ENCODE measurements at regions not wholly inside any gene's neighbourhood (a gene's known extent, or its start where the extent isn't known, plus 50 kb on each side); places are given as distances from the start of the nearest gene placed in this dataset.
"Not testable (repeated sequence)": the region's sequence is repeated elsewhere in the genome, so short reads cannot be mapped to it uniquely, and the experiment has no call there.

DNA sequence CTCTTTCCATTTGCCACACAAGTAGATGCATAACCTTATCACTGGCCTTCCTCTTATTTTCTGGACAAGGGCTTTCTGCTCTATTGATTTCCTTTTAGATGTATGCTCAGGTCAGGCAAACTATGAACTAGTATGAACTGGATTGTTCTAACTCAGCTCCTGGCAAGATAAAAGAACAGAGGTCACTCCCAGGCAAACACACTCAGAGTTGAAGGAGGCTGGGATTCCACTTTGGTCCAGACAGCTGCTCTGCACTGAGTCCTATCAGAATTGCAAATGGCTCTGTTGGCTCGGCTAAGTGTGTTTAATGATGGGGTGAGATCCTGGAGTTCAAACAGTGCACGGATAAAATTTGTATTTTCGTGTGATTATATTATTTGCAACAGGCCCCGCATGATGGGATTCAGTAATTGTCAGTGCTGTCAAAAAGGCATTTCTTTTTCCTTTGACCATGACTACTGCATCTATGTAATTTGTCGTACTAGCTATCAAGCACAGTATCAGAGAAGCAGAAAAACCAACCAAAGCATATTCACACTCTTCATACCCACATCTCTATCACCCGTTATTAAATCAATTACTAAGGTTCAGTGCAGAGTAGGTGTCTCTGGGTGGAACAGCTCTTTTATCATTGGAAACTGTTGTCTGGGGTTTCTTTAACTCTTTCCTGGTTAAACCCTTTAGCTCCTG, 288.1 kb upstream of the PRKCQ start:
- DNase-seq: no peak

DNA sequence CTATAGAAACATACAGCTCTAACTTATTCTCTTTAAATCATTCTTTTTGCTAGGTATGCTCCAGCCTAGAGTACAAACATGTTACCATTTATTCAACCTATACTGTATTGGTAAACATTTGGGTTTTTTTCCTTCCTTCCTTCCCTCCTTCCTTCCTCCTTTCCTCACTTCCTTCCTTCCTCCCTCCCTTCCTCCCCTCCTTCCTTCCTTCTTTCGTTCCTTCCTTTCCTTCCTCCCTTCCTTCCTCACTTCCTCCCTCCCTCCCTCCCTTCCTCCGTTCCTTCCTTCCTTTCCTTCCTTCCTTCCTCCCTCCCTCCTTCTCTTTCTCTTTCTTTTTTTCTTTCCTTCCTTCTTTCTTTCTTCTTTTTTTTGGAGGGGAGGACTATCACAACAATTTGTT, 286.7 kb upstream of the PRKCQ start:
- DNase-seq: no peak

DNA sequence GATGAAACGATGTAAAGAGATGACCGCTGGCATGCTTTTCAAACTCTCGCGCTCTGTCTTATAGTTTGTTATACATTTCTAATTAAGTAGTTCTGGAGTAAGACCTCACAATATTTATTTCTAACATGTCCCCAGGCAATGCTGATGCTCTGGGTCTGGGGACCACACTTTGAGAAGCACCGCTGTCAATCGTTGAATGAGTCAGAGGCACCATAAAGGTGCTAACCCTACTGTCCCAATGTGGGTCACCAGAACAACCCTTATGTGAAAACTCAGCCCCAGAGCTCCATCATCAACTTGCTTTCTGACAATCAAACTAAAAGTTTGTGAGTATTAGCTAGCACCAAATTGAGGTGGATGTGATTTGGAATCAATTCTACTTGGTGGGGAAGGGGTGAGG, 284.1 kb upstream of the PRKCQ start:
- DNase-seq: no peak

DNA sequence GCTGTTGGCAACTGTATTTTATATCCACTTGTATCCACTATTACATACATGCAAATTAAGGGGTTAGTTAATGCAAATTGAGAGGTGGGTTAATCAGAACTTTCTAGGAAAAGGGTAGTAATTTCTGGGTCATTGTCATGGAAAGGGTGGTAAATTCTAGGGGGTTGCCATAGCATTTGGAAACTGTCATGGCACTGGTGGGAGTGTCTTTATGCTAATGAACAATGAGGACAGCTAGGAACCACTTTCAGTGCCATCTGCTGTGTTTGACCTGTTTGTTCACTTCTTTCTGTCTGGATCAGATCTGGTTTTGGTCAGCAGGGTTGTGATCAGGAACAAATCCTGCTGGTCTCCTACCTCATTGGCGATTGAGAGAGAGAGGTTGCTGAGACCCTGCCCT, 283.3 kb upstream of the PRKCQ start:
- no peak for DNase-seq

DNA sequence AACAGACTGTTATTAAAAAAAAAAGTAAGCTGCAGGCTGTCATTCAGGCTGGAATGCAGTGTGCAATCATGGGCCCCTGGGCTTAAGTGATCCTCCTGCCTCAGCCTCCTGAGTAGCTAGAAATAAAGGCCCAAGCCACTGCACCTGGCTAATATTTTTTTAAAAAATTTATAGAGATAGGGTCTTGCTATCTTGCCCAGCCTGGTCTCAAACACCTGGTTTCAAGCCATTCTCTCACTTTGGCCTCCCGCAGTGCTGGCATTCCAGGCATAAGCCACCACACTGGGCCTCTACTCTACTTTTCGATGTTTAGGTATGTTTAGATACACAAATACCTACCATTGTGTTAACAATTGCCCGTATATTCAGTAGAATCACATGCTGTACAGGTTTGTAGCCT, 270.4 kb upstream of the PRKCQ start:
- DNase-seq: no peak

DNA sequence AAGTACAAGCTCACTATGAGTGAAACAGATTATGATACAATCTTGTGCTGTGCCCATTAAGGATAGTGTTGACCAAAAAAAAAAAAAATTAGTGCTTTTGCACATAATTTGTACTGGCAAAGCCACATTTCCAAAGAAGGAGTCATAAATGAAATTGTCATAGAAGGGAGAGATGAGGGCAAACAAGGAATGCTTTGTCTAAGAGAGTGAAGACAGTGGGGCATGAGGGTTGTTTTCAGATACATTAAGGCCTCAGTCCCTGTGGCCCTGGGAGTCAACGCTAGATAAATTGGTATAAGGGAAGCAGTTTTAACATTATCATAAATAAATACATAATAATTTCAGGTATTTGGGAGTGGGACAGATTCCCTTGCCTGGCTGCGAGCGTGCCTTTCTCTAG, 267.5 kb upstream of the PRKCQ start:
- no peak for DNase-seq

DNA sequence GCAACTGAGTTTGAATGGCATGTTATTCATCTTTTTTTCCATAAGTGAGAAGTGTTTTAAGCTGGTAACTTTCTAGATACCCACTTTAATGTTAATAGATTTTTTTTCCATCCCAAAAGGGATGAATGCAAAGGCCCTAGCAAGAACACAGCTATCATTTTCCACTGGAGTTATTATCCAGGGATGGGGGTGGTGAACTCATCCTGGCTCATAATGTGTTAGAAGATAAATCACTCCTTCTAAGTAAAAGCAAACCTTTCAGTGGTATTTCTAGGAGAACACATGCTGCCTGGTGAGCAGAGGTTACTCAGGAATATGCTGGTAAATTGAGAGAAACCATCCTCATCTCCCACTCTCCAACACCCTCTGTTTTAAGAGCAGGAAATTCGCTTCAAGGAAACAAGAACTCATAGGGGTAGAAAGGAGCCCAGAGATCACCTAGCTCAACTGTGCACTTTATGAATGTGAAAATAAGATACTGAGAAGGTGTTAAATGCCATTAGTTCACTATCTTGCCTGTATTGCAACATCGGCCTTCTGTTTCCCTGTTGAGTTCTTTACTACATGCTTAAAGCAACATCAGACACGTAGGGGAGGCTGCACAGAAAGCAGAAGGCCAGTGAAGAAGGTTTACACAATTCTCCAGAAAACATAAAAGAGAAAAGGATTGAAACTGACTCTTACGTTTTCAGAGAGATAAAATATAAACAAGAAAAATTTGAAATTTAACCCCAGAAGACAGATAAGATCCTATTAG, 264.0 kb upstream of the PRKCQ start:
- DNase-seq: no peak

DNA sequence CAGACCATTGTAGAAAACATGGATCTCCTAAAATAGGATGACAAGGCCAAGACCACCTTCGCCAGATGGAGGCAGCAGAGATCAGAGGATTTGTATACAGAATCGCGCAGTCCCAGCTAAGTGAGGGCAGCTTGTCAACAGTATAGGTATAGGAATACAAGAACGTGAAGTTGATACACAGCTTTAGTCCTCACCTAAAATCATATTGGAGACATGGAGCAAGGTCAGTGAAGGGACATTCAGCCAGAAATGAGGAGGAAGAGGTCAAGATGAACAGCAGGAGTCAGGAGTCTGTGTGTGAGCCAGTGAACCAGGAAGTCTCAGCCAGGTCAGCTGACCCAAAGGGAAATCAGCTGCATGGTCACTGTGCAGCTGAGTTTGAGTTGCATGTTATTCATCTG, 263.4 kb upstream of the PRKCQ start:
- DNase-seq: no peak

DNA sequence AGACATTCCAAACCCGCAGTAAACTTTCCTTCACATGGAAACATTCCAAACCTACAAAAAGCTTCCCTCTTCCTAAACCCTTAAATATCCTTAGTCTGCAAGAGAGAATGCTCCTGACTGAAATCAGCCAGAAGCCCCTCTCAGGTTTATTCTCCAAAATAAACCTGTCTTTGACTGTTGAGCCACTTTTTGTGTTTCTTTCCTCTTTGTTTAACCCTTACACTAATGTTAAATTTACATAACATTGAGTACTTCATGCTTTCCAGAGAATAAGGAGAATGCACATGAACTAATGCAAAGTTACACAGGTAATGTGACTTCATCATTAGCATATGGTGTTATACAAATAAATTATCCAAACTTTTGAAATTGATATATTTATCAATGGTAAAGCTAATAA, 262.6 kb upstream of the PRKCQ start:
- DNase-seq: no peak

DNA sequence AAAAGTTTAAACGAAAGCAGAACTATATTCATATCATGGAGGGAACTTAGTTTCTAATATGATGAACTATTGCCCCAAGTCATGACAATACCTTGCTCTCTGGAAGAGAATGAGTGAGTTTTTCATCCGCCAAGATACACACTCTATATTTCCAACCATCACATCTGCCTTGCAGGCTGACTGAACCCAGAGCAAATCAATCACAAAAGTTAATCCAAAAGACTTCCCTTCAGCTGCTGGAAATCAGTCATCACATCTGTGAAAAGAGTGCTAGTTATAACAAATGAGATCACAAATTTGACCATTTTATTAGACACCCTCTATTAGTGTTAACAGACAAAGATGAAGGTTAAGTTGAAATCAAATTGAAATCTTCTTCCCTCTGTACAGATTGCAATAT, 261.7 kb upstream of the PRKCQ start:
- DNase-seq: no peak

DNA sequence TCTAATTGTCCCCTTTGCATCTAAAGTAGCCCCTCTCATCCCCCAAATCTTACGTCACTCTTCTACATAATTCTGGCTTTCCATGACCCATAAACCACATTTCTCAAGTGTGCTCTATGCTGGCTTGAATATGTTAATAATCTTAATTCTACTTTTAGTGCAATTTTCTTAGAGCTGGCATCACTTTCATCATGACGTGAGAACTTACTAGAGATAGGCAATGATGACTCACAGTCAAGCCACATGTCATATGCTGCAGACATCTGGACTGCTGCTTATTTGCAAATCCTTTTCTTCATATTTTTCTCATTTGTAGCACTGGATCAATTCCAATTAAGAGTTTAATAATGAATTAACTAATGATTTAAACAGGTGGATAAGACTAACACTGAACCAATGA, 260.7 kb upstream of the PRKCQ start:
- no peak for DNase-seq

DNA sequence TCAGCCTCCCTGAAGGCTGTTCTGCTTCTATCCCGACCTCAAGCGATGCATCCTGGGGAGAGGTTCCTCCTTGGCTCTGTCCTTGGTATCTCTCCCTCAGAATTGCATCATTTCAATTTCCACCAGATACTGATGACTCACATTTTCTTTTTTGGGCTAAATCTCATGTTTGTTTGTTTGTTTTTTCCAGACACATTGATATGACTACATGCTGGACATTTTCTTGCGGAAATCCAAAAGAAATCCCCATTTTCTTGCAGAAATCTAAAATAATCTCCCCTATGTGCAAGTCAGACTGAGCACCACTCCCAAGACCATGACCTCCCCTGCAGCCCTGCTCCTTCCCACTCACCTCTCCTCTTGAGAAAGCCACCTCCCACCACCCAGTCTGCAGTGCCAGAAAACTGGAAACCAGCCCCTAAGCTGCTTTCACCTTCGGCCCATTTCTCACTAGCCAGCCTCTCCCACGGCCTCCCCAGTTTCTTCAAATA, 260.2 kb upstream of the PRKCQ start:
- no peak for DNase-seq

DNA sequence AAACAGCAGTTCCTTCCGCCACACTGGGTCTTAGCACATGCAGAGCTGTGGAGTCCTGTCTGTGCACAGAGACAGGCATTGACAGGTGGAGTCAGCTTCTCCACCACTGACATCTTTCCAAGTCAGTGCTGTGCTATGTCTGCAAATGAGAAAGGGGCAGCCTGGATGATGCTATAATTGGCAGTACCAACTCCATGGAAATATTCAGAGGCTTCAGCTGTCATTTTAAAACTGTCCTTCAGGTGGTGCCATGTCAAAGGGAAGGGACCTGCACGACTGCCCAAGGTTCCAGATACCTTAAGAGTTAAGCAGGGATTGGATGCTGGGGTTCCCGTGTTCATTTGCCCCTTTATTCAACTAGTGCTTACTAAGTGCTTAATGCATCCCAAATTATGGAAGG, 258.0 kb upstream of the PRKCQ start:
- no peak for DNase-seq

DNA sequence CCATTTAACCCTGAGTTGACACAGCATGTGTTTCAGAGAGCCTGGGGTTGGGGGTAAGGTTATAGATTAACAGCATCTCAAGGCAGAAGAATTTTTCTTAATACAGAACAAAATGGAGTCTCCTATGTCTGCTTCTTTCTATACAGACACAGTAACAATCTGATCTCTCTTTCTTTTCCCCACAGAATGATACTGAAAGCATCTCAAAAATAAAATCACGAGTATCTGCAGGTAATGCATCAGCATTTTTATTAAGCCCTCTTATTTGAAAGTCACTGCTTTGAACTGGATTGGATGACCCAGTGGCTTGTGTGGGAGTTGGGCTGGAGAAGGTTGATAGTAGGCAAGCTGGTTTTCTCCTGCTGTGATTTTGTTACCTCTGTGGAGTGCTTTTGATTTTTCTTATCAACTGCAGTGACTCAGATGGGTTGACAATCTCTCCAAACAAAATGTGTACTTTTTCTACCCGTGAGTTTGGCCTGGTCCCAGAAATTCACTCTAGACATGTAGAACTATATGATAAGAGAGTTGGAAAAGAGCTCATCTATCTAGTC, 253.5 kb upstream of the PRKCQ start:
- DNase-seq: no peak

DNA sequence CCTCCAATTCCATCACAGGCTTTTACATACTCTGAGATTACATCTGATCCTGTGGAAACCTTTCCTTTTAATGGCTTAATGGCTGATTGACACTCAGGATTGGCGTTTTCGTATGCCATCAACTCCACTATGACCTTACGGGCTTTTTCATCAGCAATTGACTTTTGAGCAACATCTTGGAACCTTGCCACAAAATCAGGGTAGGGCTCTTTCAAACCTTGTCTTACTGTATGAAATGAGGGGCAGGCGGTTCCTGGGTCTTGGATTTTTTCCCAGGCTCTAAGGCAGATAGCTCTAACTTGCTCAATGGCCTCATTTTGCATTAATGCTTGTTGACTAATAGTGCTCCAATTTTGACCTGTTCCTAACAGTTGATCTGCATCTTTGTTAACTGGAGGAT, 250.9 kb upstream of the PRKCQ start:
- DNase-seq: not testable (repeated sequence)

DNA sequence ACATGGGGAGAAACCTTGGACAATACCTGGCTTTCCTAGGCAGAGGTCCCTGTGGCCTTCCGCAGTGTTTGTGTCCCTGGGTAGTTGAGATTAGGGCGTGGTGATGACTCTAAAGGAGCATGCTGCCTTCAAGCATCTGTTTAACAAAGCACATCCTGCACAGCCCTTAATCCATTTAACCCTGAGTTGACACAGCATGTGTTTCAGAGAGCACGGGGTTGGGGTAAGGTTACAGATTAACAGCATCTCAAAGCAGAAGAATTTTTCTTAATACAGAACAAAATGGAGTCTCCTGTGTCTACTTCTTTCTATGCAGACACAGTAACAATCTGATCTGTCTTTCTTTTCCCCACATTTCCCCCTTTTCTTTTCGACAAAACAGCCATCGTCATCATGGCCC, 244.7 kb upstream of the PRKCQ start:
- not testable (repeated sequence) for DNase-seq

DNA sequence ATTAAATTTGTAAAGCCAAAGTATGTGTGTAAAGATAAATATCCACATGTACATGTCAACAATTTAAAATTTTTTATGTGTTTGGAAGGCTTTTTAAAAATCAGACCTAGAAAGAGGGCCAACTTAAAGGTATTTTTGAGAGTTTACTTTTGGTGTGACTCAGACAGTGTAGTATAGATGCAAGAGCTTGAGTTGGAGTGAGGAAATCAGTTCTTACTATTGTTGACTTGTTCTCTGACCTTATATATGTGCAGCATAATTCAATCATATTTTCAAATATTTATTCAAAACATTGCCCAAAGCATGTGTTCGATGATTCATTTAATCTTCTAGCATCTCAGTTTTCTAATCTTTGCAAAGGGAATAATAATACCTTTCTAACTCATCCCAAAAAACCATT, 243.7 kb upstream of the PRKCQ start:
- no peak for DNase-seq

DNA sequence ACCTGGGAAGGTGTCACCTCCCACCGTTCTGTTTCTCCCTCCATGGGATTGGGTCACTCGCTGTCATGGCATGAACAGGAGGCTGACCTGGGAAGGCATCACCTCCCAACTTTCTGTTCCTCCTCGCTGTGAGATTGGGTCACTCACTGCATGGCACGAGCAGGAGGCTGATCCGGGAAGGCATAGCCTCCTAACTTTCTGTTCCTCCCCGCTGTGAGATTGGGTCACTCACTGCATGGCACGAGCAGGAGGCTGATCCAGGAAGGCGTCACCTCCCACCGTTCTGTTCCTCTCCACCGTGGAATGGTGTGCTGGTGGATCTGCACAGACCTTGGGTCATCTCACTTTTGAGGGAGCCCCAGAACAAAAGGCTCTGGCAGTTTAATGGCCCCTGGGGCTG, 239.2 kb upstream of the PRKCQ start:
- no peak for DNase-seq

DNA sequence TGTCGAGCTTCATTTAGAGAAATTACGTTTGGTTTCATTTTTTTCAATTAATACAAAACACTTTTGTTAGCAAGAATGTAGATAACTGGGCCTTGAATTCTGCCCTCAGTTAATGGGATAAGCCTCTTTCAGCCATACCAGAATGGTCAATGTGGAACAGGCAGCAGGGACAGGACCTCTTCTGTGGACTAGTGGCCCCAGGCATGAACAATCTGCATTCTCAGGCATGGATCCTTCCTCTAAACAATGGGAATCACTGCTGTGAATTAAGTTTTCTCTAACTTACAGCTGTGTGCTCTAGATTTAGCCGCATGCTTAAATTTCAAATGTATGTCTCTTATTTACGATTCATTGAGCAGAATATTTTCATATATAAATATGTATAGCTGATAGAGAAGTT, 237.7 kb upstream of the PRKCQ start:
- no peak for DNase-seq

DNA sequence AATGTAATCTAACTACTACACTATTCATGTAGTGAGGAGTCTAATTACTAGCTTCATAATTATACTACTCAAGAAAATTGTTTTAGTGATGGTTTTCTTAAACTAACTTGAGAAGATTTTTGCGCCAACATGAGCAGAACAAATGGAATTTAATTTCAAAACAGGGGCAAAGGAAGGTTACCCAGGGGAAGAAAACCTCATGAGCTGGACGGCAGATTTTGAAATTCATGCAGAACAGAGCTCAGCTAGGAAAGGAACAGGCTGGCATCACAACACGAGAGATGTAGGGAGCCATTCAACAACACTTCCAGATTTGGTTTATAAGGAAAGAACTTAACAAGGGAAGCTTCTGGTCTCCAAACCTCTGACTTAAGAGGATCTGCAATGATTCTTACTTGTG, 235.3 kb upstream of the PRKCQ start:
- no peak for DNase-seq

DNA sequence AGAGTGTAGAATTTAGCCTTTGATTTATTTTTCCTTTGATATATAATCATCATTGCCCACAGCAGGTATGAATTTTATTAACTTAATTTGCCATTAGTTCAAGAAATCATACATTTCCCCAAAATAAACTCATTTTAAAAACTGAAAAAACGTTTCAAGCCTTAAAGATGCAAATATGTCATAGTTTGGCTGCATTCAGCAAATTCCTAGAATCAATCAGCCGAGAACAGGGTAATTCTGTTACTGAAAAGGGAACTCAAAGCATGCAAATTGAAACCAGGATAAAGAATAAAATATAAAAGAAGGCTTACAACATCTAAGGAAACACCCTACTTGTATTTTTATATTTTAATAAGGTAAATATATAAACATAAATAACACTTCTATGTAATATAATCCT, 233.8 kb upstream of the PRKCQ start:
- DNase-seq: no peak

DNA sequence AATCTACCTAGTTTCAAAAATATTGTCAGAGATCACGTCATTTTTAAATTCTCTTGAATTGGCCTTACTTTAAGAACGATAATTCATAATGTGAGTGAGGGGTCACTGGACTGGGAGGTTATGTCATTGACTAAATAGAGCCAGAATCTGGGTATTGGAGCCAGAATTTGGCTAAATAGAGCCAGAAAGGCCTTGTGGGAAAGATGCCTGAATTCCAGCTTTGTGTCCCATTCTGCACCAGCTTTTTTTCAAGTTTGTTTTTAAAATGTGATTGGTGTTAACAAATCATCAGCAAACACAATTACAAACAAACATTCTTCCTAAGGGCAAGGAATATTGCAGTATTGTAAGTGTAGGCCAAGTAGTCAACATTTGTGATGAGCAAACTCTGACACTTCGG, 233.2 kb upstream of the PRKCQ start:
- no peak for DNase-seq

DNA sequence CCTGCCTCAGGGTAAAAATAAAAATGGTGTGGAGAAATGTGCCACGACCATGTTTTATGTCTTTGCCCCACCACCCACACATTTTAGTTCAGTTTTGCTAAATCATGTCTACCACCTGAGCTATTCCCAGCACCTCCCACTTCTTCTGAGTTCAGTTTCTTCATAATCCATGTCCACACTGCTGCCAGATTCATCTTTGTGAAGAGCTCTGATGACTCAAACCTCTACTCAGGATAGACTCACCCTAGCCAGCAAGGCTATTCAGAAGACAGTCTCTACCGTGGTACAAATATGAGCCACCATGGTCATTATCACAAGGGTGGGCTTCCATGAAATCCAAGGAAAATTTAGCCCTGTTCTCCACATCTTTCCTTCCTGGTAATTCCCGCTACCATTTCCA, 231.1 kb upstream of the PRKCQ start:
- no peak for DNase-seq

DNA sequence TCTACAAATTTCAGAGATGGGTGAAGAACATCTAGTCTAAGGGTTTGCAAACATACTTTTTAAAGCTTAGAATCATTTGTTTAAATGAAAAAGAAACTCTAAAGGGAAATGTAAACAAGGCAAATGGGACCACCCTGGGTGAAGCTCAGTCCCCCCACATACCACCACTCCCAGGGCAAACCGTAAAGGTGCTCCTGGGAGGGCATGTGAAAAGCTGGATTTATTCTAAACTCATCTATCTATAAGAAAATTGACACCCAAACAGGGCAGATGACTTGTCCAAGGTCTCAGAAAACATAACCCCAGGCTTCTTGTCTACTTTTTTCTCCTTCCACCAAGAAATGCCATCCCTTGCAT, 223.3 kb upstream of the PRKCQ start:
- DNase-seq: no peak

Data from stimulated activated CD4-positive, alpha-beta T cell treated with anti-CD3 and anti-CD28 coated beads, Interleukin-4, amount 100 ng/mL, for 1 hour (primary cell).